G401.6 (cell line): ENCODE measurements at regions not wholly inside any gene's neighbourhood (a gene's known extent, or its start where the extent isn't known, plus 50 kb on each side); places are given as distances from the start of the nearest gene placed in this dataset.

Experiments
- FAIRE-seq: peaks from 2 replicates; lab custom pipeline; 2012; peaks lifted over from hg19 to GRCh38; lab: Jason Lieb, UNC

- FAIRE-seq, result no peak
These were observed 1147.3 kb downstream of the XPNPEP1 start for GRCh38 chr10:108775911-108776475.

GRCh38 chr10:108771106-108771505 lies 1152.2 kb downstream of the XPNPEP1 start:
- FAIRE-seq, result no peak

- FAIRE-seq, result no peak
These were observed 1157.5 kb downstream of the XPNPEP1 start for GRCh38 chr10:108765794-108766193.

GRCh38 chr10:108757946-108758345 lies 1165.4 kb downstream of the XPNPEP1 start:
- FAIRE-seq, result no peak

- FAIRE-seq, result no peak
These were observed 1167.7 kb downstream of the XPNPEP1 start for GRCh38 chr10:108755646-108756045.

- no peak for FAIRE-seq
These were observed 1170.0 kb downstream of the XPNPEP1 start for GRCh38 chr10:108753326-108753725.

GRCh38 chr10:108749042-108749441 lies 1174.3 kb downstream of the XPNPEP1 start:
- FAIRE-seq, result peak; percentile 42

- no peak for FAIRE-seq
These were observed 1187.2 kb downstream of the XPNPEP1 start for GRCh38 chr10:108736111-108736510.

- no peak for FAIRE-seq
These were observed 1187.9 kb downstream of the XPNPEP1 start for GRCh38 chr10:108735380-108735779.

GRCh38 chr10:108721874-108722273 lies 1201.4 kb downstream of the XPNPEP1 start:
- no peak for FAIRE-seq

- FAIRE-seq, result no peak
These were observed 1207.0 kb downstream of the XPNPEP1 start for GRCh38 chr10:108716352-108716751.

GRCh38 chr10:108709927-108710722 lies 1213.2 kb downstream of the XPNPEP1 start:
- FAIRE-seq, result no peak

- FAIRE-seq, result peak; percentile 44
These were observed 1214.9 kb downstream of the XPNPEP1 start for GRCh38 chr10:108708363-108708762.

- no peak for FAIRE-seq
These were observed 1226.4 kb downstream of the XPNPEP1 start for GRCh38 chr10:108696792-108697477.

GRCh38 chr10:108691126-108691525 lies 1232.2 kb downstream of the XPNPEP1 start:
- no peak for FAIRE-seq

GRCh38 chr10:108690530-108690929 lies 1232.8 kb downstream of the XPNPEP1 start:
- no peak for FAIRE-seq

- FAIRE-seq, result no peak
These were observed 1233.4 kb downstream of the XPNPEP1 start for GRCh38 chr10:108689891-108690290.

- FAIRE-seq, result peak; percentile 34
These were observed 1235.0 kb downstream of the XPNPEP1 start for GRCh38 chr10:108688314-108688713.

- FAIRE-seq, result no peak
These were observed 1237.3 kb downstream of the XPNPEP1 start for GRCh38 chr10:108685863-108686531.

- peak; percentile 47 for FAIRE-seq
These were observed 1238.9 kb downstream of the XPNPEP1 start for GRCh38 chr10:108684431-108684830.

GRCh38 chr10:108673741-108674140 lies 1249.6 kb downstream of the XPNPEP1 start:
- FAIRE-seq, result peak; percentile 93

- no peak for FAIRE-seq
These were observed 1259.7 kb downstream of the XPNPEP1 start for GRCh38 chr10:108663587-108663986.

- peak; percentile 78 for FAIRE-seq
These were observed 1260.3 kb downstream of the XPNPEP1 start for GRCh38 chr10:108662975-108663374.
